HCT116 (cell line): ENCODE measurements at regions not wholly inside any gene's neighbourhood (a gene's known extent, or its start where the extent isn't known, plus 50 kb on each side); places are given as distances from the start of the nearest gene placed in this dataset.

ENCODE experiments used
- ATAC-seq: fragments of 200-7000 bp; cut with Tn5 transposase; 2 replicates; pipeline ENCODE4 v1.9.1; 2020; ENCODE audit warnings: mild to moderate bottlenecking, moderate library complexity
- BruUV-seq: library from RNA; stranded (reverse); fragments of 400-500 nt; replicated peaks from 2 replicates; lab custom pipeline; 2021; lab: Mats Ljungman, UMichigan
- CTCF ChIA-PET: fragments of 300-600 bp; sonication (Branson Sonifier 250); formaldehyde crosslinking; loops from one replicate; lab custom pipeline; 2021; ENCODE audit warnings: antibody characterized with exemption; lab: Charles Lee
- POLR2A ChIA-PET: fragments of 300-600, 350-600 bp; sonication (Branson Sonifier 250); formaldehyde crosslinking; loops from one replicate; lab custom pipeline; 2021; ENCODE audit warnings: antibody characterized with exemption; lab: Charles Lee
- RAD21 ChIA-PET, 2 experiments: fragments of 300-600 bp; sonication (Branson Sonifier 250); formaldehyde crosslinking; loops; one replicate each; lab custom pipeline; 2023; ENCODE audit warnings: low total read pairs in 2 of 2; ENCODE audit not compliant: uncharacterized antibody in 2 of 2, unreplicated experiment in 2 of 2, low non-redundant PET in 1 of 2; lab: Charles Lee
- DNase-seq: peaks from one replicate; pipeline ENCODE4 v3.0.0-alpha.2; 2010; ENCODE audit warnings: low read depth, low spot score
- H2AFZ ChIP-seq: fragments of 200-600 bp; shearing (Covaris generic), sonication (generic); 2 replicates; pipeline ENCODE4 v1.6.1; 2017; ENCODE audit warnings: low read depth, mixed run types, mixed read lengths, antibody characterized with exemption, low read length; ENCODE audit not compliant: poor library complexity, severe bottlenecking
- H3K27ac ChIP-seq: 2 replicates; pipeline ENCODE4 v1.5.1; 2012; ENCODE audit warnings: low read depth, low read length
- H3K27me3 ChIP-seq: fragments of 200-600 bp; sonication (generic); 2 replicates; pipeline ENCODE4 v1.6.1; 2016; ENCODE audit warnings: mixed run types, low read length, mixed read lengths; ENCODE audit not compliant: insufficient read depth
- H3K36me3 ChIP-seq, 2 experiments: fragments of 200-500 bp in 1 of 2; fragments of 200-600 bp in 1 of 2; sonication (Bioruptor generic) in 1 of 2; sonication (generic) in 1 of 2; 2 replicates each; pipeline versions ENCODE4 v1.5.1 to v1.6.1; 2014 to 2016; ENCODE audit warnings: low read length in 2 of 2, inconsistent platforms in 1 of 2, mixed read lengths in 1 of 2, mixed run types in 1 of 2; ENCODE audit not compliant: insufficient read depth in 2 of 2, control insufficient read depth in 1 of 2
- H3K4me1 ChIP-seq, 2 experiments: fragments of 200-600 bp in 1 of 2; sonication (generic) in 1 of 2; 2 replicates each; pipeline versions ENCODE4 v1.5.1 to v1.6.1; 2012 to 2017; ENCODE audit warnings: low read length in 2 of 2, inconsistent platforms in 1 of 2, mild to moderate bottlenecking in 1 of 2, mixed read lengths in 1 of 2, mixed run types in 1 of 2, moderate library complexity in 1 of 2; ENCODE audit not compliant: insufficient read depth in 2 of 2, control insufficient read depth in 1 of 2
- H3K4me2 ChIP-seq: fragments of 200-600 bp; sonication (generic); 2 replicates; pipeline ENCODE4 v1.6.1; 2017; ENCODE audit warnings: mixed run types, low read length, mixed read lengths
- H3K4me3 ChIP-seq, 2 experiments: fragments of 200-600 bp in 1 of 2; sonication (generic) in 1 of 2; replicated peaks in 1 of 2; 2 replicates each; pipeline ENCODE4 v1.5.1; 2011 to 2016; ENCODE audit warnings: low read length in 2 of 2, control low read depth in 1 of 2, low read depth in 1 of 2, mild to moderate bottlenecking in 1 of 2, mixed read lengths in 1 of 2, mixed run types in 1 of 2
- H3K79me2 ChIP-seq: fragments of 200-600 bp; sonication (generic); 2 replicates; pipeline ENCODE4 v1.6.1; 2017; ENCODE audit warnings: mild to moderate bottlenecking, mixed run types, low read length, moderate library complexity, mixed read lengths; ENCODE audit not compliant: insufficient read depth
- H3K9ac ChIP-seq: fragments of 200-600 bp; sonication (generic); 2 replicates; pipeline ENCODE4 v1.6.1; 2016; ENCODE audit warnings: low read length, mixed read lengths
- H3K9me2 ChIP-seq: fragments of 200-600 bp; sonication (generic), shearing (Covaris generic); 2 replicates; pipeline ENCODE4 v1.6.1; 2017; ENCODE audit warnings: mixed run types, mild to moderate bottlenecking, moderate library complexity; ENCODE audit not compliant: insufficient read depth
- H3K9me3 ChIP-seq, 2 experiments: fragments of 200-500 bp in 1 of 2; fragments of 200-600 bp in 1 of 2; sonication (Bioruptor generic) in 1 of 2; sonication (generic) in 1 of 2; 2 replicates each; pipeline ENCODE4 v1.6.1; 2014 to 2017; ENCODE audit warnings: low read length in 2 of 2, mixed read lengths in 2 of 2, inconsistent platforms in 1 of 2, low read depth in 1 of 2, mild to moderate bottlenecking in 1 of 2, mixed run types in 1 of 2, moderate library complexity in 1 of 2; ENCODE audit not compliant: control insufficient read depth in 1 of 2, insufficient read depth in 1 of 2
- H4K20me1 ChIP-seq: fragments of 200-600 bp; sonication (generic), shearing (Covaris generic); 2 replicates; pipeline ENCODE4 v1.6.1; 2017; ENCODE audit warnings: mixed run types, mild to moderate bottlenecking, moderate library complexity; ENCODE audit not compliant: insufficient read depth
- CEBPB ChIP-seq: IDR thresholded peaks from 2 replicates; pipeline ENCODE4 v1.6.1; 2012; ENCODE audit warnings: low read depth
- CTCF ChIP-seq, 3 experiments: fragments of 200-600 bp in 1 of 3; sonication (generic) in 1 of 3; IDR thresholded peaks in 2 of 3; conservative IDR thresholded peaks in 1 of 3; 2 replicates each; pipeline ENCODE4 v1.5.1; 2012 to 2017; ENCODE audit warnings: low read depth in 2 of 3, low read length in 2 of 3, antibody characterized with exemption in 1 of 3, borderline replicate concordance in 1 of 3, control low read depth in 1 of 3, mild to moderate bottlenecking in 1 of 3, mixed read lengths in 1 of 3, mixed run types in 1 of 3, moderate library complexity in 1 of 3; ENCODE audit not compliant: insufficient read depth in 1 of 3
- EZH2 ChIP-seq: fragments of 200-600 bp; sonication (generic); IDR thresholded peaks from 2 replicates; pipeline ENCODE4 v1.6.1; 2017; ENCODE audit warnings: antibody characterized with exemption, mixed run types
- EZH2phosphoT487 ChIP-seq: fragments of 200-600 bp; IDR thresholded peaks from 2 replicates; pipeline ENCODE4 v1.6.1; 2018; ENCODE audit warnings: antibody characterized with exemption, borderline replicate concordance
- FOSL1 ChIP-seq: IDR thresholded peaks from 2 replicates; pipeline ENCODE4 v1.6.1; 2012; ENCODE audit warnings: low read depth
- JUND ChIP-seq: IDR thresholded peaks from 2 replicates; pipeline ENCODE4 v1.6.1; 2012
- POLR2A ChIP-seq: IDR thresholded peaks from 2 replicates; pipeline ENCODE4 v1.7.0; 2011; ENCODE audit warnings: borderline replicate concordance; ENCODE audit not compliant: insufficient read depth, insufficient read length; ENCODE audit errors: extremely low read depth
- POLR2AphosphoS5 ChIP-seq: IDR thresholded peaks from 2 replicates; pipeline ENCODE4 v1.6.1; 2011; ENCODE audit warnings: mild to moderate bottlenecking, low read depth, low read length, moderate library complexity
- TCF7L2 ChIP-seq: IDR thresholded peaks from 2 replicates; pipeline ENCODE4 v1.7.0; 2011; ENCODE audit warnings: borderline replicate concordance, inconsistent platforms; ENCODE audit not compliant: insufficient read depth, insufficient read length; ENCODE audit errors: extremely low read depth
- YY1 ChIP-seq: IDR thresholded peaks from 2 replicates; pipeline ENCODE4 v1.6.1; 2011; ENCODE audit warnings: low read length, low read depth, moderate library complexity, mild to moderate bottlenecking; ENCODE audit not compliant: insufficient replicate concordance; ENCODE audit errors: extremely low read depth
- ZFX ChIP-seq: fragments of 450-650 bp; IDR thresholded peaks from 2 replicates; pipeline ENCODE4 v1.6.1; 2017
- intact Hi-C: fragments of 100-400 bp; cut with micrococcal nuclease; formaldehyde crosslinking; loops from 2 replicates; pipeline ENCODE4 v1.10.0; 2022
- TF ChIP-seq, protein P1 (sequence below): IDR thresholded peaks from 2 replicates; pipeline ENCODE4 v1.6.1; 2012; ENCODE audit warnings: low read depth
- TF ChIP-seq, protein P2 (sequence below): IDR thresholded peaks from 2 replicates; pipeline ENCODE4 v1.6.1; 2012

DNA sequence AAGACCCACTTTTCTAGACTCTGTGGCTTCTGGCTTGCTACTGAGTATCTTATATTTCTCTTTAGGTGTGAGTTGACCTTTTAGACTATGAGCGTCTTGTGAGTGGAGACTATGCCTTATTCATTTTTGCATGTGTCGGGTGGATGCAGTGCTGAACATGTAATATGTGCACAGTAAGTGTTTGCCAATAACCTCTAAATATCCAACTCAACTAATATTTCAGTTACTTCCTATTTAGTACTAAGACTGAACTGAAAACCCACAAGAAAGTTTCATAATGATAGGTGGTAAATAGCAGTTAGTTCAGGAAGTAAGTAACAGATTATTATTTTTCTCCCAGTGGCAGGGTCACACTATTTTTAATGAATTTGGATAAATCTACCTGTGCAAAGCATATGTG lies 269.3 kb downstream of the KCNRG start:
- POLR2A ChIA-PET: no interaction called here
- Histone ChIP-seq H3K36me3 (no peaks in the 10 kb centered on the region), H3K79me2 (no peaks in the 10 kb centered on the region; the same call in 1 of the 2 replicates), H3K9ac (no peak overlapping the region), H3K27me3 (no peaks in the 10 kb centered on the region), H3K9me2 (no peaks in the 10 kb centered on the region), H3K4me2 (no peak overlapping the region), H4K20me1 (no peaks in the 10 kb centered on the region), H3K27ac (no peak overlapping the region), H3K9me3 (no peaks in the 10 kb centered on the region), H3K4me3 (no peak overlapping the region), H2AFZ (no peak overlapping the region), H3K4me1 (no peaks in the 10 kb centered on the region)
- CTCF ChIA-PET: no interaction called here
- RAD21 ChIA-PET: no interaction called here
- no peak for DNase-seq
- intact Hi-C loops: no loop called here
- BruUV-seq: no TSS peak
- no peak for ATAC-seq
- TF ChIP-seq, protein P1, sequence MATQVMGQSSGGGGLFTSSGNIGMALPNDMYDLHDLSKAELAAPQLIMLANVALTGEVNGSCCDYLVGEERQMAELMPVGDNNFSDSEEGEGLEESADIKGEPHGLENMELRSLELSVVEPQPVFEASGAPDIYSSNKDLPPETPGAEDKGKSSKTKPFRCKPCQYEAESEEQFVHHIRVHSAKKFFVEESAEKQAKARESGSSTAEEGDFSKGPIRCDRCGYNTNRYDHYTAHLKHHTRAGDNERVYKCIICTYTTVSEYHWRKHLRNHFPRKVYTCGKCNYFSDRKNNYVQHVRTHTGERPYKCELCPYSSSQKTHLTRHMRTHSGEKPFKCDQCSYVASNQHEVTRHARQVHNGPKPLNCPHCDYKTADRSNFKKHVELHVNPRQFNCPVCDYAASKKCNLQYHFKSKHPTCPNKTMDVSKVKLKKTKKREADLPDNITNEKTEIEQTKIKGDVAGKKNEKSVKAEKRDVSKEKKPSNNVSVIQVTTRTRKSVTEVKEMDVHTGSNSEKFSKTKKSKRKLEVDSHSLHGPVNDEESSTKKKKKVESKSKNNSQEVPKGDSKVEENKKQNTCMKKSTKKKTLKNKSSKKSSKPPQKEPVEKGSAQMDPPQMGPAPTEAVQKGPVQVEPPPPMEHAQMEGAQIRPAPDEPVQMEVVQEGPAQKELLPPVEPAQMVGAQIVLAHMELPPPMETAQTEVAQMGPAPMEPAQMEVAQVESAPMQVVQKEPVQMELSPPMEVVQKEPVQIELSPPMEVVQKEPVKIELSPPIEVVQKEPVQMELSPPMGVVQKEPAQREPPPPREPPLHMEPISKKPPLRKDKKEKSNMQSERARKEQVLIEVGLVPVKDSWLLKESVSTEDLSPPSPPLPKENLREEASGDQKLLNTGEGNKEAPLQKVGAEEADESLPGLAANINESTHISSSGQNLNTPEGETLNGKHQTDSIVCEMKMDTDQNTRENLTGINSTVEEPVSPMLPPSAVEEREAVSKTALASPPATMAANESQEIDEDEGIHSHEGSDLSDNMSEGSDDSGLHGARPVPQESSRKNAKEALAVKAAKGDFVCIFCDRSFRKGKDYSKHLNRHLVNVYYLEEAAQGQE: no peak
- TF ChIP-seq, protein P2, sequence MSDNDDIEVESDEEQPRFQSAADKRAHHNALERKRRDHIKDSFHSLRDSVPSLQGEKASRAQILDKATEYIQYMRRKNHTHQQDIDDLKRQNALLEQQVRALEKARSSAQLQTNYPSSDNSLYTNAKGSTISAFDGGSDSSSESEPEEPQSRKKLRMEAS: no peak
- no peak for TF ChIP-seq FOSL1
- TF ChIP-seq POLR2AphosphoS5: no peak
- no peak for TF ChIP-seq EZH2
- no peak for TF ChIP-seq ZFX
- no peak for TF ChIP-seq TCF7L2
- no peak for TF ChIP-seq EZH2phosphoT487
- no peak for TF ChIP-seq POLR2A
- no peak for TF ChIP-seq JUND
- TF ChIP-seq CTCF (IDR thresholded peaks at IDR 0.05 in 2 of 3, conservative IDR thresholded peaks at IDR 0.05 in 1 of 3; ENCODE audit: borderline replicate concordance in 1 of 3, insufficient read depth in 1 of 3, low read depth in 2 of 3, low read length in 2 of 3): no peak
- no peak for TF ChIP-seq CEBPB
- no peak for TF ChIP-seq YY1
